IMR-90 (cell line): ENCODE measurements at regions not wholly inside any gene's neighbourhood (a gene's known extent, or its start where the extent isn't known, plus 50 kb on each side); places are given as distances from the start of the nearest gene placed in this dataset.

Experiments
- ATAC-seq: fragments of 200-7000 bp; cut with Tn5 transposase; 2 replicates; pipeline ENCODE4 v1.9.1; 2020; ENCODE audit warnings: low read depth, mild to moderate bottlenecking, moderate library complexity
- BruUV-seq: library from RNA; stranded (reverse); fragments of 400-500 nt; replicated peaks from 2 replicates; lab custom pipeline; 2021; lab: Mats Ljungman, UMichigan
- CTCF ChIA-PET: fragments of 300-600 bp; formaldehyde crosslinking; extraction: SDS; loops from one replicate; lab custom pipeline; 2021; ENCODE audit warnings: antibody characterized with exemption; lab: Yijun Ruan, JAX
- POLR2A ChIA-PET: fragments of 300-600 bp; sonication (Branson Sonifier 250); formaldehyde crosslinking; loops from one replicate; lab custom pipeline; 2022; ENCODE audit warnings: antibody characterized with exemption; ENCODE audit not compliant: unreplicated experiment; lab: Charles Lee
- DNase-seq: peaks from one replicate; pipeline ENCODE4 v3.0.0; 2013
- H2AFZ ChIP-seq: replicated peaks from 2 replicates; pipeline ENCODE3; 2013; ENCODE audit warnings: low read length, mild to moderate bottlenecking; ENCODE audit not compliant: poor library complexity
- H2AK5ac ChIP-seq: 2 replicates; pipeline ENCODE4 v1.6.1; 2013; ENCODE audit warnings: low read depth, low read length, inconsistent platforms
- H2AK9ac ChIP-seq: replicated peaks from 2 replicates; pipeline ENCODE3; 2013; ENCODE audit warnings: mild to moderate bottlenecking, low read depth, low read length, moderate library complexity; ENCODE audit not compliant: poor library complexity
- H2BK120ac ChIP-seq: 2 replicates; pipeline ENCODE4 v1.6.1; 2013; ENCODE audit warnings: low read depth, low read length, inconsistent platforms
- H2BK15ac ChIP-seq: 3 replicates; pipeline ENCODE4 v1.6.1; 2013; ENCODE audit warnings: low read depth, low read length, inconsistent platforms
- H2BK20ac ChIP-seq: 2 replicates; pipeline ENCODE4 v1.6.1; 2013; ENCODE audit warnings: low read depth, mild to moderate bottlenecking, inconsistent platforms, low read length, moderate library complexity
- H2BK5ac ChIP-seq: 2 replicates; pipeline ENCODE4 v1.6.1; 2013; ENCODE audit warnings: mild to moderate bottlenecking, low read depth, low read length, inconsistent platforms; ENCODE audit not compliant: poor library complexity, severe bottlenecking
- H3K14ac ChIP-seq: replicated peaks from 2 replicates; pipeline ENCODE4 v1.6.1; 2013; ENCODE audit warnings: low read depth, low read length, inconsistent platforms
- H3K18ac ChIP-seq: 2 replicates; pipeline ENCODE4 v1.6.1; 2013; ENCODE audit warnings: low read depth, low read length, control low read depth
- H3K23ac ChIP-seq: 2 replicates; pipeline ENCODE4 v1.6.1; 2013; ENCODE audit warnings: low read depth, low read length, inconsistent platforms
- H3K27ac ChIP-seq: 2 replicates; pipeline ENCODE4 v1.5.1; 2013; ENCODE audit warnings: mild to moderate bottlenecking, control low read depth, low read length; ENCODE audit not compliant: insufficient read depth
- H3K27me3 ChIP-seq: 2 replicates; pipeline ENCODE4 v1.6.1; 2013; ENCODE audit warnings: low read length; ENCODE audit not compliant: control insufficient read depth, insufficient read depth
- H3K36me3 ChIP-seq: 2 replicates; pipeline ENCODE4 v1.6.1; 2013; ENCODE audit warnings: low read length, mixed read lengths; ENCODE audit not compliant: control insufficient read depth, insufficient read depth
- H3K4ac ChIP-seq: 2 replicates; pipeline ENCODE4 v1.6.1; 2013; ENCODE audit warnings: low read depth, low read length, inconsistent platforms
- H3K4me1 ChIP-seq: 2 replicates; pipeline ENCODE4 v1.6.1; 2013; ENCODE audit warnings: low read length, mixed read lengths; ENCODE audit not compliant: control insufficient read depth, insufficient read depth
- H3K4me2 ChIP-seq: 2 replicates; pipeline ENCODE4 v1.6.1; 2013; ENCODE audit warnings: low read depth, mild to moderate bottlenecking, control low read depth, low read length, moderate library complexity
- H3K4me3 ChIP-seq: 2 replicates; pipeline ENCODE4 v1.5.1; 2013; ENCODE audit warnings: low read depth, mild to moderate bottlenecking, control low read depth, low read length, moderate library complexity; ENCODE audit not compliant: insufficient read depth
- H3K56ac ChIP-seq: 2 replicates; pipeline ENCODE4 v1.6.1; 2013; ENCODE audit warnings: low read length, inconsistent platforms; ENCODE audit not compliant: insufficient read depth; ENCODE audit errors: extremely low read depth
- H3K79me1 ChIP-seq, 2 experiments: 2 replicates each; pipeline ENCODE4 v1.6.1; 2013; ENCODE audit warnings: low read length in 2 of 2, inconsistent platforms in 1 of 2, low read depth in 1 of 2
- H3K9ac ChIP-seq: 2 replicates; pipeline ENCODE4 v1.6.1; 2013; ENCODE audit warnings: low read depth, low read length, control low read depth
- H3K9me1 ChIP-seq: 2 replicates; pipeline ENCODE4 v1.6.1; 2013; ENCODE audit warnings: low read length, inconsistent platforms; ENCODE audit not compliant: insufficient read depth
- H3K9me3 ChIP-seq: 2 replicates; pipeline ENCODE4 v1.6.1; 2013; ENCODE audit warnings: low read length; ENCODE audit not compliant: control insufficient read depth, insufficient read depth
- H4K20me1 ChIP-seq: 2 replicates; pipeline ENCODE4 v1.6.1; 2013; ENCODE audit warnings: low read length, inconsistent platforms; ENCODE audit not compliant: insufficient read depth
- H4K5ac ChIP-seq: 2 replicates; pipeline ENCODE4 v1.6.1; 2013; ENCODE audit warnings: mild to moderate bottlenecking, low read depth, low read length, control low read depth
- H4K8ac ChIP-seq, 2 experiments: 2 replicates each; pipeline ENCODE4 v1.6.1; 2013; ENCODE audit warnings: low read depth in 2 of 2, low read length in 2 of 2, control low read depth in 1 of 2, inconsistent platforms in 1 of 2
- H4K91ac ChIP-seq: 2 replicates; pipeline ENCODE4 v1.6.1; 2013; ENCODE audit warnings: low read depth, low read length, inconsistent platforms; ENCODE audit not compliant: insufficient read depth
- WGBS, 2 experiments: methylation state at CpG; one replicate each; pipeline versions ENCODE4 v1.1.5 to v1.1.7; 2013; ENCODE audit warnings: missing lambda C conversion rate in 2 of 2; ENCODE audit not compliant: insufficient read length in 1 of 2; ENCODE audit errors: extremely low coverage in 2 of 2; 5-methylcytosine and 5-hydroxymethylcytosine counted together
- dilution Hi-C: fragments of 300-500 bp; cut with HindIII; formaldehyde crosslinking; loops from one replicate; pipeline ENCODE4 v1.14.3; 2018; ENCODE audit warnings: low sequenced_read_pairs; ENCODE audit not compliant: unreplicated experiment
- in situ Hi-C: fragments of 300-500 bp; cut with MboI; formaldehyde crosslinking; loops from 3 replicates; pipeline ENCODE4 v1.14.3; 2019; ENCODE audit warnings: low sequenced_read_pairs, inconsistent platforms, mixed read lengths
- intact Hi-C: fragments of 100-400 bp; cut with micrococcal nuclease; formaldehyde crosslinking; loops from 2 replicates; pipeline ENCODE4 v1.10.0; 2022
- TF ChIP-seq, protein P1 (sequence below): conservative IDR thresholded peaks from 2 replicates; pipeline ENCODE4 v1.5.1; 2012; ENCODE audit warnings: mild to moderate bottlenecking, low read depth, low read length, improper control_type of control experiment

DNA sequence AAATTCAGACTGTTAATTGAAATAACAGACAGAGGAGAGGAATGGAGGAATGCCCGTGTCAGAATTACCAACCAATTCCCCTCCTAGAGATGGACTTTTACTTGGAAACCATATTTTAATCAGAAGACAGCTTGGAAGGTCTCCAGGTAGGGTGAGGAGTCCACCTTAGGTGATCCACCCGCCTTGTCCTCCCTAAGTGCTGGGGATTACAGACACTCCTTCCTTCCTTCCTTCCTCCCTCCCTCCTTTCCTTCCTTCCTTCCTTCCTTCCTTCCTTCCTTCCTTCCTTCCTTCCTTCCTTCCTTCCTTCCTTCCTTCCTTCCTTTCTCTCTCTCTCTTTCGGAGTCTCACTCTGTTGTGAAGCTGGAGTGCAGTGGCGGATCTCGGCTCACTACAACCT, 328.0 kb downstream of the RAPGEF2 start:
- no peak overlapping the region for H2BK20ac ChIP-seq
- H2BK5ac ChIP-seq = no peak overlapping the region
- dilution Hi-C loops = no loop called here
- H3K18ac ChIP-seq = no peak overlapping the region
- no peak overlapping the region for H3K27ac ChIP-seq
- no peak overlapping the region for H2AK5ac ChIP-seq
- ChIA-PET POLR2A (no interaction called here), CTCF (no interaction called here)
- no peaks in the 10 kb centered on the region for H4K20me1 ChIP-seq
- H3K4me3 ChIP-seq = no peak overlapping the region
- H3K23ac ChIP-seq = no peak overlapping the region
- H3K9ac ChIP-seq = no peak overlapping the region
- H2AK9ac ChIP-seq = no peak overlapping the region
- peaks cover 3% of the 10 kb centered on the region; the same call in 1 of the 2 replicates for H3K9me1 ChIP-seq
- no peak overlapping the region for H3K4ac ChIP-seq
- intact Hi-C loops = no loop called here
- WGBS, 2 experiments = 100% methylated on average over 3 of the region's 5 CpGs; no CpG with 5 or more reads in 1 of the 2 experiments
- H3K14ac ChIP-seq = no peak overlapping the region
- 0 out of 2 replicates have a peak, but pooled peaks cover 2% of the 10 kb centered on the region for H3K4me1 ChIP-seq
- no peak overlapping the region for H4K5ac ChIP-seq
- TF ChIP-seq, protein P1, sequence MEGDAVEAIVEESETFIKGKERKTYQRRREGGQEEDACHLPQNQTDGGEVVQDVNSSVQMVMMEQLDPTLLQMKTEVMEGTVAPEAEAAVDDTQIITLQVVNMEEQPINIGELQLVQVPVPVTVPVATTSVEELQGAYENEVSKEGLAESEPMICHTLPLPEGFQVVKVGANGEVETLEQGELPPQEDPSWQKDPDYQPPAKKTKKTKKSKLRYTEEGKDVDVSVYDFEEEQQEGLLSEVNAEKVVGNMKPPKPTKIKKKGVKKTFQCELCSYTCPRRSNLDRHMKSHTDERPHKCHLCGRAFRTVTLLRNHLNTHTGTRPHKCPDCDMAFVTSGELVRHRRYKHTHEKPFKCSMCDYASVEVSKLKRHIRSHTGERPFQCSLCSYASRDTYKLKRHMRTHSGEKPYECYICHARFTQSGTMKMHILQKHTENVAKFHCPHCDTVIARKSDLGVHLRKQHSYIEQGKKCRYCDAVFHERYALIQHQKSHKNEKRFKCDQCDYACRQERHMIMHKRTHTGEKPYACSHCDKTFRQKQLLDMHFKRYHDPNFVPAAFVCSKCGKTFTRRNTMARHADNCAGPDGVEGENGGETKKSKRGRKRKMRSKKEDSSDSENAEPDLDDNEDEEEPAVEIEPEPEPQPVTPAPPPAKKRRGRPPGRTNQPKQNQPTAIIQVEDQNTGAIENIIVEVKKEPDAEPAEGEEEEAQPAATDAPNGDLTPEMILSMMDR = no peak
- ATAC-seq = no peak
- in situ Hi-C loops = no loop called here
- H3K9me3 ChIP-seq = no peaks in the 10 kb centered on the region
- H4K91ac ChIP-seq = no peak overlapping the region
- no peak overlapping the region for H4K8ac ChIP-seq
- H3K56ac ChIP-seq = no peak overlapping the region
- H3K4me2 ChIP-seq = no peak overlapping the region
- H3K36me3 ChIP-seq = no peaks in the 10 kb centered on the region
- H2BK120ac ChIP-seq = no peak overlapping the region
- H2AFZ ChIP-seq = no peak overlapping the region
- no peaks in the 10 kb centered on the region for H3K27me3 ChIP-seq
- no TSS peak for BruUV-seq
- H3K79me1 ChIP-seq = no peaks in the 10 kb centered on the region
- DNase-seq = no peak
- H2BK15ac ChIP-seq = no peak overlapping the region
